HG02840 (cell line): ENCODE measurements at regions not wholly inside any gene's neighbourhood (a gene's known extent, or its start where the extent isn't known, plus 50 kb on each side); places are given as distances from the start of the nearest gene placed in this dataset.

Experiments
- ATAC-seq: cut with Tn5 transposase; IDR thresholded peaks from one replicate; pipeline ENCODE4 v1.9.1; 2021; ENCODE audit warnings: mild to moderate bottlenecking, moderate library complexity, moderate number of reproducible peaks; ENCODE audit not compliant: unreplicated experiment, low FRiP score

DNA sequence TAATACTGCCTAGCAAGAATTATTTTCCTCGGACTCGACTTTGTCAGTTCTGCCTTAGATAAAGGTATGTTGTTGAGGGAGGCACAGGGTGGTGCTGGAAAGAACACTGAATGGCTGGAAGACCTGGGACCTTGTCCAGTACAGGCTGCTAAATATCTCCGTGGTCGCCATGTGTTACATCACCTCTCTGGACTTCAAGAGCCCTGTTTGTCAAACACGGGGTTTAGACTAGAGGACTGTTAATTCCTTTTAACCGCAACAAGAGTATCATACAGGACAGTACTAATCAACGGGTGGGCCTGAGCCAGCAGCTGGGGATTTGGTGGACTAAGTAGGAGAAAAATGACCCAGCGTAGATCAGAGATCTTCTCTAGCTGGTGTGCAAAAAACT, 476.3 kb downstream of the LRIG3 start:
- no peak for ATAC-seq

DNA sequence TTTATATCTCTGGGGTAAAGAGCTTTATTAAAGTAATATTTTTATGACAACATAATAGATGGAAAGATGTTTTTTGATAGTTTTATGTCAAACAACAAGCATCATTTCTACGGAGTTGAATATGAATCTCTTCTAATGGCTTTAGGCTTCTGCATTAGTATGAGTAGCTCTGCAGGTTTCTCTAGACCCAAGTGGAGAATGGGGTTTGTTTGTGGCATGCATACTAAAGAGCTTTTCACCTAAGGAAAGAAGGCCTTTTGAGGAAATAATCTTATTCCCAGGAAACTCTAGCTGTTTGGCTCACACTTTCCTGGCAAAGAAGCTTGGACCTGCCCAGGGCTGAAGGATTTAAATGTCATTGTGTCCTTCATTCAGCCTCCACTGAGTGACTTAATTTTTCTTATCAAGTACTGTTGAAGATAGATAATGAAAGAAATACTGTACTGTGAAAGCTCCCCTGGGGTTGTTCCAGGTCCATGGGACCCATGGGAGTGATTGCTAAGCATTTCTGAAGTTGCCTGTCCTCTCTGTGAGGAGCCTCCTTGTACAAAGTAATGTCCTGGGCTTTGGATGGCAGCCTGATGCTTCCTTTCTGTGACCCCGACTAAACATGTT, 469.3 kb downstream of the LRIG3 start:
- no peak for ATAC-seq

GRCh38 chr12:58452546-58452945, 467.8 kb downstream of the LRIG3 start:
- ATAC-seq, result no peak

DNA sequence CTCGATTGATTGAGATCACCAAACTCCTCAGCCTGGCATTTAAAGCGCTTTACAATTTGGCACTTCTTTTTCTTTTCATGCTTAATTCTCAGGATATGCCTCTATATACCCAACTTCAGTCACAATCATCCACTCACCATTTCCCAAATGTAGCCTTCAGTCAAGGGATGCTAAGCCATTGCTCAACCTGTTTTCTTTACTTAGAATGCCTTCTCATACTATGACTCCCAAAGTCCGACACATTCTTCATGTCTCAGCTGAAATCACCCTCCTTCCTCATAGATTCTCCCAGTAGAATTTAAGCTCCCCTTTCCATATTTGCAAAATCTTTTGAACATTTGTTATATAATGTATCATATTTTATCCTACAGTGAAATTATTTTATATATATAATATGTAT, 467.0 kb downstream of the LRIG3 start:
- no peak for ATAC-seq

DNA sequence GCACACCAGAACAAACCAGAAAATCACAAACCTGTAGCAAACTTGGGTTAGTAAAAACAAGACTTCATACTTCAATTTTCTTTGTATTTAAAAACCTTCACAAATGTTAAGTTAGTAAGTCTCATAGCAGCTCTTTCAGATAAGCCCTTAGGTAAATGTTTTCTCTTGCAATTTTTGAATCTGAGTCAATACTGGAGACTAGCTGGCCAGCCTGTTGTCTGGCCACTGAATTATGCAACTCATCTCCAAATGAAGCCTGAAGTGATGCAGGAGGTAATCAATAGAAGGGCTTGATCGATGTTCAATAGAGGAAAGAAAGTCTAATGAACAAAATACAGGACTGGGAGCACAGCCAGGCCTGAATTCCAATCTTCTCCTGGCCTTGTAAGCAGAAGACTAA, 465.2 kb downstream of the LRIG3 start:
- no peak for ATAC-seq

GRCh38 chr12:58458102-58458501, 462.2 kb downstream of the LRIG3 start:
- ATAC-seq, result no peak

DNA sequence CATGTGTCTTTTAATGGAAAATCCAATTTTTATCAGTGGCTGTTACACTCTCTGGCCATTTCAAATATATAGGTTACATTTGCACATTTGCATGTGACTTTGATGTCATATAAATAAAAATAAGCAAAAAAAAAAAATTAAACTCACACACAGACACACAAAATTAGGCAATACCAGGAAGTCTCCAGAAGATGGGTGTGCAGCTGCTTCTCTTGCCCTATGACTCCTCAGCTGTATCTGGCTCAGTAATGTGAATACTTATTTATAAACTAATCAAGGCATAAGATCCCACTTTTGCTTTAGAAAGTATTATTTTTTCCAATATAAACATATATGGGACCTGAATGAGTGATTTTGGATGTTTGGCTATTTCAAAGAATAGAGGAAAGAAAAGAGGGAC, 461.1 kb downstream of the LRIG3 start:
- no peak for ATAC-seq

- ATAC-seq, result no peak
These were observed 457.3 kb downstream of the LRIG3 start for GRCh38 chr12:58463051-58463450.

- no peak for ATAC-seq
These were observed 454.9 kb downstream of the LRIG3 start for GRCh38 chr12:58465418-58465817.

DNA sequence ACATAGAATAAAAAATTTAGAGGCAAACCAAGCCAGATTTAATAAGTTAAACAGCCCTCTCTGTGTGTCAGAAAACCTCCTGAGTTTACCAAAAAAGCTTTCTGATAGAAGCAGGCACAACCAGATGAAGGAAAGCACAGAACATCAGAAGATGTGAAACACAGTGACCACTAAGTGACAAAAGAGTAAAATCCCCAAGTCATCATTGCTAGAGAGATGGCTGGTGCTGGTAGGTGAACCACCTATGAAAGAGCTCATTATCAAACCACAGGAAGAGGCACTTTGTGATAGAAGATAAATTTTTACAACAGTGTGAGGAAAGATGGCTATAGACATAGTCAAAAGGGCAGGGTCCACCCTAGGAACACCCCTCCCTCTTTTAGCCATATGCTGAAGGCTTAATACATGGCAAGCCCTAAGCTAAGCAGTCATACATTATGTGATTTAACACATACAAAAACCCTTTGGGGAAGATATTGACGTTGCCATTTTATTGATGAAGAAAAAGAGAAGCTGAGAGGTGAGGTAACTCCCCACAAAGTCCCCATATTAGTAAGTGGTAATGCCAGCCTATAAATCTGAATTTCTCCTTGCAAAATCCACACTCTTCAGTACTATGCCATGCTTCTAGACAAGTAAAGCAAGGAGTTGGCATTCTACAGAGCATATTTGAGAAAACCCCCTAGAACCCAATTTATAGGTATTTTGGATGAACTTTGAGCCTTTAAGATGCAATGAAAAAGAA, 449.9 kb downstream of the LRIG3 start:
- no peak for ATAC-seq

GRCh38 chr12:58479401-58479800, 440.9 kb downstream of the LRIG3 start:
- ATAC-seq, result no peak

GRCh38 chr12:58481811-58482210, 438.5 kb downstream of the LRIG3 start:
- ATAC-seq, result no peak

DNA sequence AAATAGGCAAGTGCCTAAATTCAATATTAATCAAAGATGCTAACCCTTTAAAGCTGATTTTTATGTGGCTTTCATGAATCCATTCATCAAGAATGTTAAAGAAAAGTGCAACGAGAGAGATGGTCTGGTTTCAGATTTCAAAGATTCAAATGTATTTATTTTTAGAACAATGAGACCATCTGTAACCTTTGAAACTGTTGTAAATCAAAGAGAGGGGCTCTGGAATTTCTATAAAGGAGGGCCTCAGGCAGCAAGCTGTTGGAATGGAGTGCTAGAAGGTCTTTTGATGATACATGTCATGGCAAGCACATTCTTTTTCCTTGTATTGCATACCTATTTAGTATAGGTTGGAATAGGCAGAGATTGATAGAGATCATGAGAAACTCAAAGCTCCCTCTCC, 433.0 kb downstream of the LRIG3 start:
- no peak for ATAC-seq

GRCh38 chr12:58487678-58488161, 432.6 kb downstream of the LRIG3 start:
- ATAC-seq, result no peak

DNA sequence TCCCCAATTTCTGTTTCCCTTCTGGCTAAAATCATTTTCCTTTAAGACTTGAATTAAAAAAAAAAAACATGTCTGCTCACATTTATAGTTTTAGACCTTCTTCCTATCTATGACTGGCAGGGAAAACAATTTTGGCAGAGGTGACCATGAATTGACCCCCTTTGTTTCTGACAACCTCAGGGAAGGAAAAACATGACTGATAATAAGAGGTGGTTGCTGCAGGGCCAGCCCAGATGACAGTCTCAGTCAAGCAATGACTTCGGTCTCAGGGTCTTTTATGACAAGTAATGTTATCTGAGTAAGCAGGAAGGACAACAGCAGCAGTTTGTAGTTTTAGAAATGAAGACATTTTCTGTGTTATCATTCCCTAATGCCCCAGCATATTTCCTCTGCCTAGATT, 430.9 kb downstream of the LRIG3 start:
- ATAC-seq, result no peak

DNA sequence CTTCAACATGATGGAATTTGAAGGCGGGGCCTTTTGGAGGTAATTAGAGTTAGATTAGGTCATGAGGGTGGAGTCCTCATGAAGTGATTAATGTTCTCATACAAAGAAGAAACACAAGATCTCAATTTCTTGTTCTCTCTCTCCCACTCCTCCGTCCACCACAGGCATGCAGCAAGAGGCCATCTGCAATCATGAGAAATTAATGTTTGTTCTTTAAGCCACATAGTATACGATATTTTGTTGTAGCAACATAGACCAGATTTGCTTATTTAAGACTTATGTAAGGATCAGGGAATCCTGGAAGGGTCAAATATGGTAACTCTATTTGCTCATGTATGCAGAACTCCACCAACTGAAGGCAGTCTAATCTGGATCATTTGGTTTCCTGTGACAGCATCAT, 429.0 kb downstream of the LRIG3 start:
- no peak for ATAC-seq

DNA sequence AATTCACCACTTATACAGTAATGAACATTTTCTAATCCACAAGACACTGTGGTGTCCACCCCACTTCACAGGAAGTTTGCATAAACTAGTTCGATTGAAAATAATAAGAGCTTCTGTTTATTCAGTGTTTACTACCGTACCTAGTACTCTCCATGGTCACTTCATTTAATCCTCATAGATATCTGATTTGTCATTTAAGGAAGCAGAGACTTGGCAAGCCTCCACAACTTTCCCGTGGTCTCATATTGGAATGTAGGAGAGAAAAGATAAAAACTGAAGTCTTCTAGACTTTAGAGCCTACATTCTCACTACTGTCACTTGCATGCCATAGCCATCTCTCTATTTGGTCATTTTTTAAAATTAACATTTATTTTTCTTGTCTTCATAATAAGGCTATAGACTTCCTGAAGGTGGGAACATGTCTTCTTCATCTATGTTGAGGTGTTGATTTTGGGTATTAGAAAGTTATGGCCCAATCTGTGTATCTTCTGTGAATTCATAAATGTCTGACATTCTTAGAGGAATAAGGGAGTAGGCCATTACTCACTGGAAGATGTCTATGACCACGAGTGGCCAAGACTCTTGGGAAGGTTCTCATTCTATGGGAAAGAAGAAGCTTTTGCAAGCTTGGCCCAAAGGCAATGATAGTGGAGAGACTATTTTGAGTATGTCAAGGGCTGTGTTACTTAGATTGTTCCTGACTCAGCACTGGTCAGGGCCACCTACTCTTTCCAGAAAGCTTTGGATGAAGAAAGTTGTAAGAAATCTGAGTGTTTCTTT, 423.7 kb downstream of the LRIG3 start:
- no peak for ATAC-seq

- ATAC-seq, result no peak
These were observed 419.9 kb downstream of the LRIG3 start for GRCh38 chr12:58500399-58500798.

DNA sequence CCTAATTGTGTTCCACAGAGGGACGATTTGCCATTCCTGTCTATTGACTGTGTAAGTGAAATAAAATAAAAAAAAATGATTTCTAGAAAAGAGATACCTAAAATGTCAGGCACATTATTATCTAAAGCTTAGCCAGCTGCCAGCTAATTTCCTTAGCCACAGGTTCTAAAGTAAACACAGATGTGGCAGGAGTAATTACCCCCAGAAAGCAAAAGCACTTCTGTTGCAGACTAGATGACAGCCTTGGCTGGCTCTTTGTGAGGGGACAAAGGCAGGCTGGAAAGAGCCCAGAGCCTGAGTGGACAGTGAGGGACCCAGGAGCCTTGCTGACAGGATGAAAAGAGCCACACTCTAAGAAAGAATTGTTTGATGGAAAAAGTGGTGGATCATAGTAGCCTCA, 418.1 kb downstream of the LRIG3 start:
- ATAC-seq, result no peak

GRCh38 chr12:58502841-58503240, 417.5 kb downstream of the LRIG3 start:
- no peak for ATAC-seq

DNA sequence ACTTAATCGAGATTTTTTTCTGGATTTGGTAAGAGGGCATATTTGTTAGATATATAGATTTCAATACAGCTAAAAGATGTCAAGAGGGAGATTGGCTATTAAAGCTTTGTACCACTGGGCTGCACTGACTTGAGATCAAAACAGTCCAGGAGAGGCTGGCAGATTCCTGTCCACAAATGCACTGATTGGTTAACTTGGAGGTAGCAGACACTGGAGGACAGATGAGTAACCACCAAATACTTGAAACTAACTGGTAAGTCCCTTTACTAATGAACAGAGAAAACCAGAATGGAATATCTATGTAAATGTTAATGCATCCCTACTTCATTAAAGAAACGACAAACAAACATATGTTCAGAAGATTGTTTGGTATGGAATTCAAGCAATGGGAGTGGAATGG, 416.6 kb downstream of the LRIG3 start:
- no peak for ATAC-seq
